RKO (cell line): ENCODE measurements at regions not wholly inside any gene's neighbourhood (a gene's known extent, or its start where the extent isn't known, plus 50 kb on each side); places are given as distances from the start of the nearest gene placed in this dataset.

Source experiments
- DNase-seq: peaks from one replicate; pipeline ENCODE4 v3.0.0-alpha.2; 2016; ENCODE audit warnings: low spot score

DNA sequence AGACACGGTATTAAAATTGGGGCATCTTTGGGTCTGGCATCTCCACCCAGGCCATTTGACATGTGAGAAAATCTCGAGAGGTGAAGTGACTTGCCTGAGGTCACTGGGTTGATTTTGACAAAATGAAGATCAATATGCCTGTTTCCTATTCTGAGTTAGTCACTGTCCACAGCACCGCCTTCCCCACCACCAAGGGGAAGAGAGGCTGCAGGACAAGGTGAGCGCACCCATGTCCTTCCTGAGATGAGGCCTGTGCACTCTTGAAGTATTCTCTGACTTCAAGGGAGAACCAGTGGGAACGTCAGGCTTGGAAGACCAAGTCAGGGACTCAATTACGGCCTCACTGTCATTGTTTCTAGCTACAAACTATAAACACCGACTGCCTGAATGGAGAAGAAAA lies 49.9 kb upstream of the WSB1 start:
- DNase-seq, result no peak
